ENCODE measurements at regions not wholly inside any gene's neighbourhood (a gene's known extent, or its start where the extent isn't known, plus 50 kb on each side); places are given as distances from the start of the nearest gene placed in this dataset.

- no peak overlapping the region for H3K4me2 ChIP-seq (ENCODE audit: low read length)
- H3K4me3 ChIP-seq (ENCODE audit: low read length) = no peak overlapping the region
- no peak overlapping the region for H3K9ac ChIP-seq (ENCODE audit: low read depth, low read length)
- no peaks in the 10 kb centered on the region for H3K9me3 ChIP-seq (replicated peaks; ENCODE audit: low read length)
- no peaks in the 10 kb centered on the region for H3K36me3 ChIP-seq (ENCODE audit: insufficient read depth, low read length)
- H3K4me1 ChIP-seq (ENCODE audit: control insufficient read depth, insufficient read depth, low read length) = peaks cover 50% of the 10 kb centered on the region
- H3K27me3 ChIP-seq (ENCODE audit: control insufficient read depth, insufficient read depth, low read length) = no peaks in the 10 kb centered on the region
Measured at GRCh38 chr10:52523696-52524095, 209.6 kb downstream of the DKK1 start.

- Histone ChIP-seq H3K9me3 (replicated peaks; ENCODE audit: low read length) (no peaks in the 10 kb centered on the region), H3K36me3 (ENCODE audit: insufficient read depth, low read length) (no peaks in the 10 kb centered on the region), H3K4me3 (ENCODE audit: low read length) (no peak overlapping the region), H3K27me3 (ENCODE audit: control insufficient read depth, insufficient read depth, low read length) (no peaks in the 10 kb centered on the region), H3K4me1 (ENCODE audit: control insufficient read depth, insufficient read depth, low read length) (peaks cover 41% of the 10 kb centered on the region), H3K9ac (ENCODE audit: low read depth, low read length) (peak overlapping the region; percentile 64), H3K4me2 (ENCODE audit: low read length) (peak overlapping the region; percentile 66)
Measured at GRCh38 chr10:52525761-52526160, 211.7 kb downstream of the DKK1 start.

GRCh38 chr10:52526251-52526823 lies 212.3 kb downstream of the DKK1 start:
- Histone ChIP-seq H3K4me1 (ENCODE audit: control insufficient read depth, insufficient read depth, low read length) (peaks cover 41% of the 10 kb centered on the region), H3K4me3 (ENCODE audit: low read length) (no peak overlapping the region), H3K4me2 (ENCODE audit: low read length) (peak overlapping the region; percentile 66), H3K36me3 (ENCODE audit: insufficient read depth, low read length) (no peaks in the 10 kb centered on the region), H3K27me3 (ENCODE audit: control insufficient read depth, insufficient read depth, low read length) (no peaks in the 10 kb centered on the region), H3K9me3 (replicated peaks; ENCODE audit: low read length) (no peaks in the 10 kb centered on the region), H3K9ac (ENCODE audit: low read depth, low read length) (peak overlapping the region; percentile 64)

DNA sequence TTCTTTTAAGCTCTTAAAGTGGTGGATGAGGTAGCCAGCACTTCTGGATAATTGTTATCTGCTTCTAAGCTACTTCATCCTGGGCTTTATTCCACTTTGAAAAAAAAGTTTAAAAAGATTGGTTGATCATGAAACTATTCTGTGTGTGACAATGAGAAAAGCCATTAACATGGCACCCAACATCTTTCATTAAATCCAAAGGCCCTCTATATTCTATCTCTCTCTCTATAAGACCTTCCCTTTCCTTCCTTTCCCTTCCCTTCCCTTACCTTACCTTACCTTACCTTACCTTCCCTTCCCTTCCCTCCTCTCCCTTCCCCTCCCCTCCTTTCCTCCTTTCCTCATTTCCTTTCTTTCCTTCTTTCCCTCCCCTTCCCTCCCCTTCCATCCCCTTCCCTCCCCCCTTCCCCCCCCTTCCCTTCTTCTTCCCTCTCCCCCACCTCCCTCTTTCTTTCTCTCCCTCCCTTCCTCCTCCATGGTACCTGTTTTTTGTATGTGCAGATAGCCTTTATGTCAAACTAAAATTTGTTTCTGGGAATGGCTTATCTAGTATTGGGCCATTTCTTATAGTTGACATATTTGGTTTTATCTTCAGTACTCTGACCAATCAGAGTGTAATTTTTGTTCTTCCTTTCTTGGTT lies 218.7 kb downstream of the DKK1 start:
- no peaks in the 10 kb centered on the region for H3K27me3 ChIP-seq (ENCODE audit: control insufficient read depth, insufficient read depth, low read length)
- H3K9ac ChIP-seq (ENCODE audit: low read depth, low read length) = no peak overlapping the region
- H3K4me3 ChIP-seq (ENCODE audit: low read length) = no peak overlapping the region
- H3K4me2 ChIP-seq (ENCODE audit: low read length) = no peak overlapping the region
- no peaks in the 10 kb centered on the region for H3K36me3 ChIP-seq (ENCODE audit: insufficient read depth, low read length)
- no peaks in the 10 kb centered on the region for H3K4me1 ChIP-seq (ENCODE audit: control insufficient read depth, insufficient read depth, low read length)
- peaks cover 4% of the 10 kb centered on the region for H3K9me3 ChIP-seq (replicated peaks; ENCODE audit: low read length)

GRCh38 chr10:52533986-52534385 lies 219.9 kb downstream of the DKK1 start:
- Histone ChIP-seq H3K36me3 (ENCODE audit: insufficient read depth, low read length) (no peaks in the 10 kb centered on the region), H3K4me2 (ENCODE audit: low read length) (no peak overlapping the region), H3K9me3 (replicated peaks; ENCODE audit: low read length) (peaks cover 4% of the 10 kb centered on the region), H3K4me3 (ENCODE audit: low read length) (no peak overlapping the region), H3K9ac (ENCODE audit: low read depth, low read length) (no peak overlapping the region), H3K27me3 (ENCODE audit: control insufficient read depth, insufficient read depth, low read length) (no peaks in the 10 kb centered on the region), H3K4me1 (ENCODE audit: control insufficient read depth, insufficient read depth, low read length) (no peaks in the 10 kb centered on the region)

DNA sequence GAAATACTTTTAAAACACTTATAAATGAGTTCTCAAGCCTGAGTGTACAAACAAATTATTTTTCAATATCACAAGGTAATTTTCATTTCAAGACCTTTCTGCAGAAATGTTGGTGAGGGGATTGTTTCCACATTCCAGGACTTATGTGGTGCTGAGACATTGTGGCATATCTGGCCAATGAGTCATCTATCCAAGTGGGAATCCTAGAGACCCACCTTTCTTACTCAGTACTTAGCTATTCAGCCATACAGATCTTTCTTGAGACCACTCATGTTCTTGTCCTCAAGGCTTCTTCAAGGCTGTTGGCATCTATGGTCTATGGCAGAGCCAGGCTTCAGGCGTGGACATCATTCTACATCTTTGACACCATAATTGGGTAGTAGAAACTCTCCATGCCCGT lies 225.4 kb downstream of the DKK1 start:
- Histone ChIP-seq H3K27me3 (ENCODE audit: control insufficient read depth, insufficient read depth, low read length) (no peaks in the 10 kb centered on the region), H3K4me2 (ENCODE audit: low read length) (peak overlapping the region; percentile 14), H3K9me3 (replicated peaks; ENCODE audit: low read length) (no peaks in the 10 kb centered on the region), H3K4me3 (ENCODE audit: low read length) (no peak overlapping the region), H3K4me1 (ENCODE audit: control insufficient read depth, insufficient read depth, low read length) (peaks cover 47% of the 10 kb centered on the region), H3K9ac (ENCODE audit: low read depth, low read length) (no peak overlapping the region), H3K36me3 (ENCODE audit: insufficient read depth, low read length) (no peaks in the 10 kb centered on the region)

GRCh38 chr10:52540479-52540984 lies 226.5 kb downstream of the DKK1 start:
- H3K27me3 ChIP-seq (ENCODE audit: control insufficient read depth, insufficient read depth, low read length) = no peaks in the 10 kb centered on the region
- H3K9ac ChIP-seq (ENCODE audit: low read depth, low read length) = peak overlapping the region; percentile 9
- peaks cover 47% of the 10 kb centered on the region for H3K4me1 ChIP-seq (ENCODE audit: control insufficient read depth, insufficient read depth, low read length)
- H3K9me3 ChIP-seq (replicated peaks; ENCODE audit: low read length) = no peaks in the 10 kb centered on the region
- H3K4me3 ChIP-seq (ENCODE audit: low read length) = no peak overlapping the region
- H3K4me2 ChIP-seq (ENCODE audit: low read length) = no peak overlapping the region
- H3K36me3 ChIP-seq (ENCODE audit: insufficient read depth, low read length) = no peaks in the 10 kb centered on the region

DNA sequence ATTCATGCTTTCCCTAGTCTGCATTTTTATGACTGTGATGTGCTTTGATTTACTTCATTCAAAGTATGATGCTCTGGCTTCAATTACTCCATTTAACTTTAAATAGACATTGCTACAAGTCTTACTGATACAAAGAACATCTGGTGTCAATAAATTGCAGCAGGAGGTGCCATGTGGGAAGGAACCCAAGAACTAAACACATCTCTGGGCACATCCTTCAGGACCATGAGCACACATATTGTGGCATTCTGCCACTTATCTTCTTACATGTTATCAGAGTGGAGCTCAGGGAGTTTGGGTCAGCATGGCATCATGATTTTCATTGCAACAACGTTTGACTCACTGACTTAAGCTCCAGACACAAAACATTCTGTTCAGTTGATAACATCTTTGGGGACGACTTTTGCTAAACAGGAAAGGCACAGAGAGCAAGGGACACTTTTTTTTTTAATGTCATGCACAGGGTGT lies 227.0 kb downstream of the DKK1 start:
- no peaks in the 10 kb centered on the region for H3K9me3 ChIP-seq (replicated peaks; ENCODE audit: low read length)
- peak overlapping the region; percentile 9 for H3K9ac ChIP-seq (ENCODE audit: low read depth, low read length)

GRCh38 chr10:52542906-52543305 lies 228.8 kb downstream of the DKK1 start:
- Histone ChIP-seq H3K27me3 (ENCODE audit: control insufficient read depth, insufficient read depth, low read length) (no peaks in the 10 kb centered on the region), H3K4me3 (ENCODE audit: low read length) (no peak overlapping the region), H3K9ac (ENCODE audit: low read depth, low read length) (no peak overlapping the region), H3K9me3 (replicated peaks; ENCODE audit: low read length) (no peaks in the 10 kb centered on the region), H3K36me3 (ENCODE audit: insufficient read depth, low read length) (no peaks in the 10 kb centered on the region), H3K4me2 (ENCODE audit: low read length) (no peak overlapping the region), H3K4me1 (ENCODE audit: control insufficient read depth, insufficient read depth, low read length) (peaks cover 47% of the 10 kb centered on the region)

More for the DNA sequence above, 227.0 kb downstream of the DKK1 start:
- Histone ChIP-seq H3K4me3 (ENCODE audit: low read length) (no peak overlapping the region), H3K4me1 (ENCODE audit: control insufficient read depth, insufficient read depth, low read length) (peaks cover 47% of the 10 kb centered on the region), H3K36me3 (ENCODE audit: insufficient read depth, low read length) (no peaks in the 10 kb centered on the region), H3K27me3 (ENCODE audit: control insufficient read depth, insufficient read depth, low read length) (no peaks in the 10 kb centered on the region), H3K4me2 (ENCODE audit: low read length) (peak overlapping the region; percentile 2)

- Histone ChIP-seq H3K9me3 (replicated peaks; ENCODE audit: low read length) (no peaks in the 10 kb centered on the region), H3K4me1 (ENCODE audit: control insufficient read depth, insufficient read depth, low read length) (no peaks in the 10 kb centered on the region), H3K36me3 (ENCODE audit: insufficient read depth, low read length) (no peaks in the 10 kb centered on the region), H3K27me3 (ENCODE audit: control insufficient read depth, insufficient read depth, low read length) (no peaks in the 10 kb centered on the region), H3K9ac (ENCODE audit: low read depth, low read length) (no peak overlapping the region), H3K4me2 (ENCODE audit: low read length) (no peak overlapping the region), H3K4me3 (ENCODE audit: low read length) (no peak overlapping the region)
Measured at GRCh38 chr10:52551046-52551445, 221.5 kb downstream of the MBL2 start.

DNA sequence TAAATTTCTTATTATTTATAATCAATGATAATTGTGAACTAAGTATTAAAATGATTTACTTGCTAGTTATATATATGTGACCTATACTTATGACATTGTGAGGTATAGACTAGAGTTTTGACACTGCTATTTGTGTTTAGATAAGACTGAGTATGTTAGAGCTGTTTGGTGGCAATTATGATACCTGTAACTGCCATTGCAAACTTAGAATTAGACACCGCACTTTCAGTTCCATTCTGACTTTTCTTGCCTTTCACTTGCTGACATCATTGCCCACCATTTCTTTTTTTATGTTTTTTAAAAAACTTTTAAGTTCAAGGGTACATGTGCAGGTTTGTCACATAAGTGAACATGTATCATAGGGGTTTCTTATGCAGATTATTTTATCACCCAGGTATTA lies 214.5 kb downstream of the MBL2 start:
- Histone ChIP-seq H3K4me1 (ENCODE audit: control insufficient read depth, insufficient read depth, low read length) (peaks cover 2% of the 10 kb centered on the region), H3K36me3 (ENCODE audit: insufficient read depth, low read length) (no peaks in the 10 kb centered on the region), H3K9me3 (replicated peaks; ENCODE audit: low read length) (no peaks in the 10 kb centered on the region), H3K9ac (ENCODE audit: low read depth, low read length) (no peak overlapping the region), H3K27me3 (ENCODE audit: control insufficient read depth, insufficient read depth, low read length) (no peaks in the 10 kb centered on the region), H3K4me2 (ENCODE audit: low read length) (no peak overlapping the region), H3K4me3 (ENCODE audit: low read length) (no peak overlapping the region)

- H3K4me2 ChIP-seq (ENCODE audit: low read length) = no peak overlapping the region
- H3K4me1 ChIP-seq (ENCODE audit: control insufficient read depth, insufficient read depth, low read length) = peaks cover 24% of the 10 kb centered on the region
- no peaks in the 10 kb centered on the region for H3K27me3 ChIP-seq (ENCODE audit: control insufficient read depth, insufficient read depth, low read length)
- no peaks in the 10 kb centered on the region for H3K36me3 ChIP-seq (ENCODE audit: insufficient read depth, low read length)
- H3K9ac ChIP-seq (ENCODE audit: low read depth, low read length) = no peak overlapping the region
- H3K4me3 ChIP-seq (ENCODE audit: low read length) = no peak overlapping the region
- H3K9me3 ChIP-seq (replicated peaks; ENCODE audit: low read length) = no peaks in the 10 kb centered on the region
Measured at GRCh38 chr10:52561322-52561721, 211.3 kb downstream of the MBL2 start.
